Neuronal stem cell (in vitro differentiated cells): ENCODE measurements at regions not wholly inside any gene's neighbourhood (a gene's known extent, or its start where the extent isn't known, plus 50 kb on each side); places are given as distances from the start of the nearest gene placed in this dataset.

ENCODE experiments used
- DNase-seq: peaks from one replicate; pipeline ENCODE4 v3.0.0-alpha.2; 2013; ENCODE audit warnings: low spot score
- H2AFZ ChIP-seq: one replicate; pipeline ENCODE4 v1.6.1; 2013; ENCODE audit warnings: mild to moderate bottlenecking, low read length, inconsistent platforms
- H2AK5ac ChIP-seq: 2 replicates; pipeline ENCODE4 v1.6.1; 2013; ENCODE audit warnings: low read depth, mild to moderate bottlenecking, inconsistent platforms, low read length, moderate library complexity, mixed read lengths
- H2BK120ac ChIP-seq: 2 replicates; pipeline ENCODE4 v1.6.1; 2013; ENCODE audit warnings: low read depth, mild to moderate bottlenecking, inconsistent platforms, low read length, moderate library complexity, mixed read lengths
- H2BK12ac ChIP-seq: one replicate; pipeline ENCODE4 v1.6.1; 2013; ENCODE audit warnings: low read length, inconsistent platforms
- H2BK15ac ChIP-seq: 2 replicates; pipeline ENCODE4 v1.6.1; 2013; ENCODE audit warnings: mild to moderate bottlenecking, low read length, inconsistent platforms, mixed read lengths
- H2BK5ac ChIP-seq: one replicate; pipeline ENCODE4 v1.6.1; 2013; ENCODE audit warnings: inconsistent platforms, mild to moderate bottlenecking, low read length, moderate library complexity
- H3K14ac ChIP-seq: one replicate; pipeline ENCODE4 v1.6.1; 2013; ENCODE audit warnings: low read length, inconsistent platforms
- H3K18ac ChIP-seq: 2 replicates; pipeline ENCODE4 v1.6.1; 2013; ENCODE audit warnings: low read length, inconsistent platforms
- H3K23ac ChIP-seq: 2 replicates; pipeline ENCODE4 v1.6.1; 2013; ENCODE audit warnings: low read depth, mild to moderate bottlenecking, mixed read lengths, low read length, inconsistent platforms; ENCODE audit not compliant: poor library complexity
- H3K27ac ChIP-seq: replicated peaks from 3 replicates; pipeline ENCODE4 v1.5.1; 2013; ENCODE audit warnings: low read length, inconsistent platforms
- H3K27me3 ChIP-seq, 3 experiments: 2 replicates each; pipeline ENCODE4 v1.6.1; 2013; ENCODE audit warnings: low read length in 3 of 3, mild to moderate bottlenecking in 2 of 3, inconsistent platforms in 1 of 3, low read depth in 1 of 3, mixed read lengths in 1 of 3, moderate library complexity in 1 of 3; ENCODE audit not compliant: control insufficient read depth in 3 of 3, insufficient read depth in 3 of 3
- H3K36me3 ChIP-seq, 2 donors: replicated peaks in 1 of 2; 2 replicates each; pipeline ENCODE4 v1.6.1; 2013; ENCODE audit warnings: low read length in 2 of 2; ENCODE audit not compliant: control insufficient read depth in 2 of 2, insufficient read depth in 2 of 2
- H3K4ac ChIP-seq: 2 replicates; pipeline ENCODE4 v1.6.1; 2013; ENCODE audit warnings: inconsistent platforms, mild to moderate bottlenecking, low read length, moderate library complexity
- H3K4me1 ChIP-seq, 2 donors: 1 replicate in 1 of 2; 2 replicates in 1 of 2; pipeline ENCODE4 v1.6.1; 2013; ENCODE audit warnings: low read length in 2 of 2, low read depth in 1 of 2; ENCODE audit not compliant: control insufficient read depth in 2 of 2, insufficient read depth in 1 of 2
- H3K4me2 ChIP-seq: one replicate; pipeline ENCODE4 v1.6.1; 2013; ENCODE audit warnings: mild to moderate bottlenecking, low read length, inconsistent platforms; ENCODE audit not compliant: insufficient read depth, poor library complexity, severe bottlenecking
- H3K4me3 ChIP-seq, 2 donors: 2 replicates each; pipeline ENCODE4 v1.5.1; 2013; ENCODE audit warnings: low read length in 2 of 2, mild to moderate bottlenecking in 2 of 2, inconsistent platforms in 1 of 2, moderate library complexity in 1 of 2
- H3K79me1 ChIP-seq: one replicate; pipeline ENCODE4 v1.6.1; 2013; ENCODE audit warnings: low read depth, mild to moderate bottlenecking, inconsistent platforms, low read length, moderate library complexity
- H3K9ac ChIP-seq: one replicate; pipeline ENCODE4 v1.6.1; 2013; ENCODE audit warnings: mild to moderate bottlenecking, low read depth, low read length, inconsistent platforms; ENCODE audit not compliant: poor library complexity
- H3K9me3 ChIP-seq, 2 donors: replicated peaks in 1 of 2; 2 replicates each; pipeline versions ENCODE3 to v1.6.1; 2013; ENCODE audit warnings: low read length in 2 of 2, mild to moderate bottlenecking in 2 of 2, inconsistent platforms in 1 of 2, low read depth in 1 of 2, mixed read lengths in 1 of 2, moderate library complexity in 1 of 2; ENCODE audit not compliant: control insufficient read depth in 2 of 2, insufficient read depth in 1 of 2
- H4K8ac ChIP-seq: one replicate; pipeline ENCODE4 v1.6.1; 2013; ENCODE audit warnings: low read depth, mild to moderate bottlenecking, inconsistent platforms, low read length, moderate library complexity
- H4K91ac ChIP-seq: one replicate; pipeline ENCODE4 v1.6.1; 2013; ENCODE audit warnings: low read length, low read depth, mild to moderate bottlenecking, inconsistent platforms; ENCODE audit not compliant: poor library complexity
- WGBS, 2 donors: extraction: QIAGEN DNeasy Blood & Tissue Kit; methylation state at CpG; one replicate each; pipeline ENCODE4 v1.1.7; 2013; ENCODE audit warnings: missing lambda C conversion rate in 2 of 2, mixed read lengths in 1 of 2; ENCODE audit not compliant: insufficient read length in 2 of 2, insufficient replicate concordance in 1 of 2; ENCODE audit errors: extremely low coverage in 2 of 2; 5-methylcytosine and 5-hydroxymethylcytosine counted together

GRCh38 chr16:16857603-16858283 is 478.8 kb downstream of the NPIPA7 start:
- H3K4ac ChIP-seq: no peak overlapping the region
- no peak overlapping the region for H3K27ac ChIP-seq
- H3K4me1 ChIP-seq: no peaks in the 10 kb centered on the region
- no CpG with 5 or more reads among the region's 5 CpGs for WGBS, 2 donors
- no peak overlapping the region for H2BK120ac ChIP-seq
- H3K14ac ChIP-seq: no peak overlapping the region
- H2AK5ac ChIP-seq: no peak overlapping the region
- H3K9me3 ChIP-seq: no peaks in the 10 kb centered on the region
- H2BK12ac ChIP-seq: no peak overlapping the region
- no peak overlapping the region for H2BK15ac ChIP-seq
- no peak overlapping the region for H3K23ac ChIP-seq
- no peak overlapping the region for H2BK5ac ChIP-seq
- no peak overlapping the region for H4K8ac ChIP-seq
- no peak overlapping the region for H3K9ac ChIP-seq
- H3K4me3 ChIP-seq: no peak overlapping the region
- no peaks in the 10 kb centered on the region for H3K79me1 ChIP-seq
- no peaks in the 10 kb centered on the region for H3K27me3 ChIP-seq
- H3K18ac ChIP-seq: no peak overlapping the region
- no peaks in the 10 kb centered on the region for H3K36me3 ChIP-seq
- DNase-seq: no peak
- H2AFZ ChIP-seq: no peak overlapping the region
- H4K91ac ChIP-seq: no peak overlapping the region
- no peak overlapping the region for H3K4me2 ChIP-seq

- H2BK15ac ChIP-seq: no peak overlapping the region
- H3K4ac ChIP-seq: no peak overlapping the region
- H3K23ac ChIP-seq: no peak overlapping the region
- H4K91ac ChIP-seq: no peak overlapping the region
- H4K8ac ChIP-seq: no peak overlapping the region
- no peaks in the 10 kb centered on the region for H3K79me1 ChIP-seq
- WGBS, 2 donors: no CpG with 5 or more reads among the region's 7 CpGs
- no peak overlapping the region for H2BK120ac ChIP-seq
- H3K9me3 ChIP-seq: no peaks in the 10 kb centered on the region
- H3K14ac ChIP-seq: no peak overlapping the region
- H3K36me3 ChIP-seq: no peaks in the 10 kb centered on the region
- H3K27me3 ChIP-seq: no peaks in the 10 kb centered on the region
- H3K18ac ChIP-seq: no peak overlapping the region
- no peak overlapping the region for H2BK12ac ChIP-seq
- H3K27ac ChIP-seq: no peak overlapping the region
- H2AK5ac ChIP-seq: no peak overlapping the region
- H2AFZ ChIP-seq: no peak overlapping the region
- peaks cover 0 to 3% of the 10 kb centered on the region in 2 donors for H3K4me1 ChIP-seq
- H3K4me3 ChIP-seq: no peak overlapping the region
- H2BK5ac ChIP-seq: no peak overlapping the region
- H3K4me2 ChIP-seq: no peak overlapping the region
- DNase-seq: peak; percentile 55
- H3K9ac ChIP-seq: no peak overlapping the region
These were observed 482.6 kb downstream of the NPIPA7 start for GRCh38 chr16:16861546-16861945.

- H3K4me1 ChIP-seq: peaks cover 0 to 11% of the 10 kb centered on the region in 2 donors
- H2AK5ac ChIP-seq: no peak overlapping the region
- peak overlapping the region; percentile 78 for H3K18ac ChIP-seq
- no peak overlapping the region for H2BK120ac ChIP-seq
- H3K27ac ChIP-seq: no peak overlapping the region
- H2BK12ac ChIP-seq: no peak overlapping the region
- H3K9ac ChIP-seq: no peak overlapping the region
- no peak overlapping the region for H3K14ac ChIP-seq
- no peaks in the 10 kb centered on the region for H3K36me3 ChIP-seq
- H3K27me3 ChIP-seq: no peaks in the 10 kb centered on the region
- no peak overlapping the region for H2BK5ac ChIP-seq
- H3K23ac ChIP-seq: peak overlapping the region; percentile 44
- H2AFZ ChIP-seq: no peak overlapping the region
- DNase-seq: no peak
- no peaks in the 10 kb centered on the region for H3K9me3 ChIP-seq
- H4K91ac ChIP-seq: no peak overlapping the region
- no peak overlapping the region for H3K4ac ChIP-seq
- no peak overlapping the region for H3K4me3 ChIP-seq
- no peaks in the 10 kb centered on the region for H3K79me1 ChIP-seq
- WGBS, 2 donors: no CpG with 5 or more reads among the region's 6 CpGs
- H3K4me2 ChIP-seq: no peak overlapping the region
- H2BK15ac ChIP-seq: no peak overlapping the region
- H4K8ac ChIP-seq: no peak overlapping the region
These were observed 484.7 kb downstream of the NPIPA7 start for GRCh38 chr16:16863672-16864071.

DNA sequence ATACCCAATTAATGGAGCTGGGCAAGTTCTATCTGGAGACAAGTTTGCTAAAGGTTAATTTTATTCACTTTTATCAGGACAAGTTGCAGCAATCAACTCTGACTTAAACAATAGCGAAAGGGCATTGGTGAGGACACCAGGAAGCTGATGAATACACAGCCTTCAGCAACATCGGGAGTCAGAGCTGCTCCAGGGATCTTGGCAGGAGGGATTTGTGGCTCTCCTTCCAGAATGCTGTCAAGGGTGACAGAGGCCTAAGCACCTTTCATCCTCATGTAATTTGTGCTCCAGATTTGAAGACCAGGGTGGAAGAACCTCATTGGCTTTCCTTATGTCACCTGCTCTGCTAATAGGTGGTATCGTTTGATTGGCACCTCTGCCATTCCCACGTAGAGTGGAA is 485.6 kb downstream of the NPIPA7 start:
- Histone ChIP-seq H3K18ac (no peak overlapping the region), H3K4ac (no peak overlapping the region), H3K14ac (no peak overlapping the region), H2AK5ac (no peak overlapping the region), H3K9ac (no peak overlapping the region), H3K4me1 (peaks cover 0 to 12% of the 10 kb centered on the region in 2 donors), H2BK120ac (no peak overlapping the region), H3K9me3 (no peaks in the 10 kb centered on the region), H4K91ac (no peak overlapping the region), H3K23ac (no peak overlapping the region), H3K27ac (no peak overlapping the region), H3K4me2 (no peak overlapping the region), H3K79me1 (no peaks in the 10 kb centered on the region), H3K36me3 (no peaks in the 10 kb centered on the region), H4K8ac (no peak overlapping the region), H2BK15ac (peak overlapping the region; percentile 50), H3K27me3 (no peaks in the 10 kb centered on the region), H3K4me3 (no peak overlapping the region), H2BK5ac (no peak overlapping the region), H2BK12ac (no peak overlapping the region), H2AFZ (no peak overlapping the region)
- no peak for DNase-seq
- no CpG with 5 or more reads among the region's 4 CpGs for WGBS, 2 donors
